Left forelimb (tissue), 1 donor: ENCODE measurements at regions not wholly inside any gene's neighbourhood (a gene's known extent, or its start where the extent isn't known, plus 50 kb on each side); places are given as distances from the start of the nearest gene placed in this dataset.

Experiments used
- DNase-seq: peaks from one replicate; pipeline ENCODE4 v3.0.0-alpha.2; 2018; ENCODE audit warnings: low spot score

- no peak for DNase-seq
Observed at GRCh38 chr6:114793428-114793827, 450.6 kb upstream of the HS3ST5 start.

- DNase-seq: no peak
Observed at GRCh38 chr6:114785235-114786127, 442.7 kb upstream of the HS3ST5 start.

- no peak for DNase-seq
Observed at GRCh38 chr6:114783783-114784182, 441.0 kb upstream of the HS3ST5 start.

GRCh38 chr6:114783083-114783482, 440.3 kb upstream of the HS3ST5 start:
- DNase-seq: no peak

- no peak for DNase-seq
Observed at GRCh38 chr6:114764866-114765265, 422.0 kb upstream of the HS3ST5 start.

- no peak for DNase-seq
Observed at GRCh38 chr6:114762145-114762544, 419.3 kb upstream of the HS3ST5 start.

- no peak for DNase-seq
Observed at GRCh38 chr6:114747995-114748625, 405.3 kb upstream of the HS3ST5 start.

GRCh38 chr6:114740547-114740946, 397.7 kb upstream of the HS3ST5 start:
- DNase-seq: no peak

GRCh38 chr6:114739656-114740055, 396.8 kb upstream of the HS3ST5 start:
- DNase-seq: no peak

GRCh38 chr6:114735025-114735735, 392.4 kb upstream of the HS3ST5 start:
- DNase-seq: no peak

GRCh38 chr6:114733596-114733995, 390.8 kb upstream of the HS3ST5 start:
- no peak for DNase-seq

- DNase-seq: no peak
Observed at GRCh38 chr6:114718716-114719270, 376.0 kb upstream of the HS3ST5 start.

GRCh38 chr6:114718186-114718585, 375.4 kb upstream of the HS3ST5 start:
- DNase-seq: no peak

GRCh38 chr6:114714836-114715507, 372.1 kb upstream of the HS3ST5 start:
- DNase-seq: no peak

GRCh38 chr6:114713690-114714089, 370.9 kb upstream of the HS3ST5 start:
- no peak for DNase-seq

- DNase-seq: no peak
Observed at GRCh38 chr6:114712129-114712662, 369.4 kb upstream of the HS3ST5 start.

- no peak for DNase-seq
Observed at GRCh38 chr6:114707081-114707620, 364.3 kb upstream of the HS3ST5 start.

- DNase-seq: no peak
Observed at GRCh38 chr6:114690625-114691024, 347.8 kb upstream of the HS3ST5 start.

GRCh38 chr6:114659513-114659912, 316.7 kb upstream of the HS3ST5 start:
- DNase-seq: no peak

GRCh38 chr6:114651611-114652010, 308.8 kb upstream of the HS3ST5 start:
- no peak for DNase-seq

- DNase-seq: no peak
Observed at GRCh38 chr6:114650891-114651290, 308.1 kb upstream of the HS3ST5 start.
